Osteoblast (primary cell): ENCODE measurements at regions not wholly inside any gene's neighbourhood (a gene's known extent, or its start where the extent isn't known, plus 50 kb on each side); places are given as distances from the start of the nearest gene placed in this dataset.

Experiments
- DNase-seq: peaks from one replicate; pipeline ENCODE4 v3.0.0; 2011; ENCODE audit warnings: low spot score, mixed read lengths; ENCODE audit not compliant: insufficient read length; ENCODE audit errors: missing footprints
- H2AFZ ChIP-seq: 2 replicates; pipeline ENCODE4 v1.6.0; 2011; ENCODE audit warnings: mild to moderate bottlenecking, low read length
- H3K27ac ChIP-seq: 2 replicates; pipeline ENCODE4 v1.5.1; 2011; ENCODE audit warnings: mild to moderate bottlenecking, low read depth, low read length, moderate library complexity
- H3K27me3 ChIP-seq: 2 replicates; pipeline ENCODE4 v1.6.0; 2012; ENCODE audit warnings: mild to moderate bottlenecking, control low read depth, inconsistent platforms, low read length, moderate library complexity; ENCODE audit not compliant: insufficient read depth
- H3K36me3 ChIP-seq: 2 replicates; pipeline ENCODE4 v1.5.1; 2011; ENCODE audit warnings: mild to moderate bottlenecking, low read length, control low read depth, moderate library complexity; ENCODE audit not compliant: insufficient read depth
- H3K4me1 ChIP-seq: 2 replicates; pipeline ENCODE4 v1.5.1; 2011; ENCODE audit warnings: mild to moderate bottlenecking, low read length, control low read depth, moderate library complexity; ENCODE audit not compliant: insufficient read depth
- H3K4me2 ChIP-seq: 2 replicates; pipeline ENCODE4 v1.6.0; 2011; ENCODE audit warnings: mild to moderate bottlenecking, low read length; ENCODE audit not compliant: insufficient read depth
- H3K4me3 ChIP-seq: fragments of 200-600 bp; sonication (generic); 3 replicates; pipeline ENCODE4 v1.5.1; 2012; ENCODE audit warnings: mild to moderate bottlenecking, low read length, inconsistent platforms; ENCODE audit not compliant: insufficient read depth
- H3K79me2 ChIP-seq: 2 replicates; pipeline ENCODE4 v1.6.0; 2012; ENCODE audit warnings: mild to moderate bottlenecking, low read length, control low read depth, inconsistent platforms; ENCODE audit not compliant: insufficient read depth
- H3K9me3 ChIP-seq: 2 replicates; pipeline ENCODE4 v1.5.1; 2011; ENCODE audit warnings: low read depth, low read length, control low read depth
- H4K20me1 ChIP-seq: 2 replicates; pipeline ENCODE4 v1.6.0; 2012; ENCODE audit warnings: mild to moderate bottlenecking, low read length, control low read depth; ENCODE audit not compliant: insufficient read depth
- CTCF ChIP-seq: IDR thresholded peaks from 2 replicates; pipeline ENCODE4 v1.5.1; 2011; ENCODE audit warnings: mild to moderate bottlenecking, low read depth, low read length, moderate library complexity; ENCODE audit errors: extremely low read depth

GRCh38 chr21:19640964-19641363 is 1237.4 kb upstream of the TMPRSS15 start:
- H2AFZ ChIP-seq: no peak overlapping the region

GRCh38 chr21:19648391-19648790 is 1244.8 kb upstream of the TMPRSS15 start:
- no peak overlapping the region for H3K4me3 ChIP-seq
- DNase-seq: no peak
- H2AFZ ChIP-seq: no peak overlapping the region
- H3K27me3 ChIP-seq: no peaks in the 10 kb centered on the region
- H3K79me2 ChIP-seq: no peaks in the 10 kb centered on the region
- no peaks in the 10 kb centered on the region for H4K20me1 ChIP-seq
- H3K4me2 ChIP-seq: no peak overlapping the region
- no peaks in the 10 kb centered on the region for H3K4me1 ChIP-seq
- no peaks in the 10 kb centered on the region for H3K9me3 ChIP-seq
- no peak for TF ChIP-seq CTCF
- H3K36me3 ChIP-seq: no peaks in the 10 kb centered on the region
- no peak overlapping the region for H3K27ac ChIP-seq

More at GRCh38 chr21:19640964-19641363, 1237.4 kb upstream of the TMPRSS15 start:
- H3K4me3 ChIP-seq: no peak overlapping the region
- no peaks in the 10 kb centered on the region for H4K20me1 ChIP-seq
- no peak for TF ChIP-seq CTCF
- H3K27me3 ChIP-seq: no peaks in the 10 kb centered on the region
- no peaks in the 10 kb centered on the region for H3K9me3 ChIP-seq
- H3K4me1 ChIP-seq: no peaks in the 10 kb centered on the region
- no peaks in the 10 kb centered on the region for H3K79me2 ChIP-seq
- no peak overlapping the region for H3K4me2 ChIP-seq
- DNase-seq: no peak
- no peak overlapping the region for H3K27ac ChIP-seq
- H3K36me3 ChIP-seq: no peaks in the 10 kb centered on the region

- H3K27ac ChIP-seq: no peak overlapping the region
- no peaks in the 10 kb centered on the region for H3K27me3 ChIP-seq
- H3K79me2 ChIP-seq: no peaks in the 10 kb centered on the region
- H3K4me1 ChIP-seq: no peaks in the 10 kb centered on the region
- no peaks in the 10 kb centered on the region for H3K36me3 ChIP-seq
- no peak overlapping the region for H3K4me2 ChIP-seq
- no peak overlapping the region for H2AFZ ChIP-seq
- no peaks in the 10 kb centered on the region for H4K20me1 ChIP-seq
- no peak for TF ChIP-seq CTCF
- no peak for DNase-seq
- peaks cover 4% of the 10 kb centered on the region for H3K9me3 ChIP-seq
- no peak overlapping the region for H3K4me3 ChIP-seq
Observed at GRCh38 chr21:19683492-19683891, 1279.9 kb upstream of the TMPRSS15 start.

GRCh38 chr21:19684328-19684727 is 1280.7 kb upstream of the TMPRSS15 start:
- no peaks in the 10 kb centered on the region for H3K4me1 ChIP-seq
- H3K27me3 ChIP-seq: no peaks in the 10 kb centered on the region
- DNase-seq: no peak
- no peak overlapping the region for H3K4me2 ChIP-seq
- TF ChIP-seq CTCF: no peak
- no peaks in the 10 kb centered on the region for H4K20me1 ChIP-seq
- H2AFZ ChIP-seq: no peak overlapping the region
- H3K27ac ChIP-seq: no peak overlapping the region
- no peaks in the 10 kb centered on the region for H3K79me2 ChIP-seq
- H3K36me3 ChIP-seq: no peaks in the 10 kb centered on the region
- peaks cover 4% of the 10 kb centered on the region for H3K9me3 ChIP-seq
- H3K4me3 ChIP-seq: no peak overlapping the region
